ENCODE measurements at regions not wholly inside any gene's neighbourhood (a gene's known extent, or its start where the extent isn't known, plus 50 kb on each side); places are given as distances from the start of the nearest gene placed in this dataset.

GRCh38 chr5:173453167-173453566 lies 125.0 kb upstream of the STC2 start:
- TF ChIP-seq POLR2A (IDR thresholded peaks at IDR 0.05; ENCODE audit: low read depth, low read length): no peak
- no peak for TF ChIP-seq TAF1 (IDR thresholded peaks at IDR 0.05; ENCODE audit: borderline replicate concordance, low read depth, low read length)
